GM19455 (cell line): ENCODE measurements at regions not wholly inside any gene's neighbourhood (a gene's known extent, or its start where the extent isn't known, plus 50 kb on each side); places are given as distances from the start of the nearest gene placed in this dataset.
"Not testable (repeated sequence)": the region's sequence is repeated elsewhere in the genome, so short reads cannot be mapped to it uniquely, and the experiment has no call there.

Experiments used
- ATAC-seq: cut with Tn5 transposase; IDR thresholded peaks from one replicate; pipeline ENCODE4 v1.9.1; 2021; ENCODE audit not compliant: unreplicated experiment

GRCh38 chr5:102613661-102614060 lies 114.9 kb upstream of the SLCO6A1 start:
- no peak for ATAC-seq

GRCh38 chr5:102617191-102618187 lies 118.7 kb upstream of the SLCO6A1 start:
- no peak for ATAC-seq

GRCh38 chr5:102622262-102622661 lies 123.5 kb upstream of the SLCO6A1 start:
- ATAC-seq: no peak

GRCh38 chr5:102623329-102624065 lies 124.7 kb upstream of the SLCO6A1 start:
- ATAC-seq: no peak

- no peak for ATAC-seq
Measured at GRCh38 chr5:102624405-102624804, 125.6 kb upstream of the SLCO6A1 start.

GRCh38 chr5:102625468-102625867 lies 126.7 kb upstream of the SLCO6A1 start:
- no peak for ATAC-seq

- no peak for ATAC-seq
Measured at GRCh38 chr5:102625928-102626327, 127.1 kb upstream of the SLCO6A1 start.

GRCh38 chr5:102627315-102627714 lies 127.8 kb upstream of the PAM start:
- ATAC-seq: no peak

- ATAC-seq: no peak
Measured at GRCh38 chr5:102628441-102629175, 126.5 kb upstream of the PAM start.

- no peak for ATAC-seq
Measured at GRCh38 chr5:102629827-102630605, 125.1 kb upstream of the PAM start.

GRCh38 chr5:102635399-102635798 lies 119.7 kb upstream of the PAM start:
- not testable (repeated sequence) for ATAC-seq

- ATAC-seq: no peak
Measured at GRCh38 chr5:102638316-102638715, 116.8 kb upstream of the PAM start.

- no peak for ATAC-seq
Measured at GRCh38 chr5:102638912-102639652, 116.0 kb upstream of the PAM start.

- no peak for ATAC-seq
Measured at GRCh38 chr5:102649731-102650130, 105.4 kb upstream of the PAM start.

- ATAC-seq: no peak
Measured at GRCh38 chr5:102651466-102651865, 103.6 kb upstream of the PAM start.

- ATAC-seq: no peak
Measured at GRCh38 chr5:102654559-102655349, 100.4 kb upstream of the PAM start.

GRCh38 chr5:102659151-102659550 lies 96.0 kb upstream of the PAM start:
- no peak for ATAC-seq

GRCh38 chr5:102660111-102660510 lies 95.0 kb upstream of the PAM start:
- ATAC-seq: no peak
